ENCODE measurements at regions not wholly inside any gene's neighbourhood (a gene's known extent, or its start where the extent isn't known, plus 50 kb on each side); places are given as distances from the start of the nearest gene placed in this dataset.

GRCh38 chr16:73176577-73177013 is 128.7 kb upstream of the ZFHX3 start:
- H3K4me1 Mint-ChIP-seq (ENCODE audit: unreplicated experiment), result peaks cover 49% of the 10 kb centered on the region
- peaks cover 15% of the 10 kb centered on the region for H3K27me3 Mint-ChIP-seq
- H3K9me3 Mint-ChIP-seq, result peaks cover 4% of the 10 kb centered on the region
- H3K27ac Mint-ChIP-seq, result no peak overlapping the region
- no peak for DNase-seq (ENCODE audit: extremely low spot score, unreplicated experiment)
- no peaks in the 10 kb centered on the region for H3K36me3 Mint-ChIP-seq
- peak; percentile 40 for TF ChIP-seq CTCF (conservative IDR thresholded peaks at IDR 0.05)
- H3K4me3 Mint-ChIP-seq, result no peak overlapping the region

DNA sequence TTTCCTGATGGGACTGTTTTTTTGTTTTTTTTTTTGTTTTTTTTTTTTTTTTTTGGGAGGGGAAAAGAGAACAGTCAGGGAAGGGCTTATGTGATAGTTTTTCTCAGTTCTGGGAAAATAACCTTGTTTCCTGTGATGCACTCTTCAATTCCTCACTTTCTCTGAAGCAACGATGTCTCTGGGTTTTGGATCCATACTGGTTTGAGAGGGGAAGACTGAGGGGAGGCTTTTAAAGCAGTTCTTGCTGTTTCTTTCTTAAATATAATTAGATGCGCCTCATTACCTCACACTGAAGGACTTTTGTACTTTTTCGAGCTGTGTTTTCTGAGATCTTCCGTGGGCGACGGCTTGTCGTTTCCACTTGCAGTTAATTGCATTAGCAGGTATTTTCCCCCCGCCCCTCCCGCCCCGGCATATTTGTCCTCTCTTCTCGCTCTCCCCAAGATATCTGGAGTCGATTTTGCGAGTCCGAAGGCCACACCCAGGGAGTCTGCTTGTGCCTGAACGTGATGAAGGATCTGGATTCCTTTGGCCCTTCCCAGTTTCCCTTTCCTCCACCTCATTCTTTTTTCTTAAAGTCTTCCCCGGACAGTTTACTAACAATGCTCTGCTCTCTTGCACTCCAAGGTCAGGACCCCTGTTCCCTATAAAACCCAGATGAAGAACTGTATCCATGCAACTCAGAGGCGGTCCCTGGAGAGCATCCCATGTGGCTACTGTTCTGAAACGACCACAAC is 125.2 kb upstream of the ZFHX3 start:
- H3K4me3 Mint-ChIP-seq, result peak overlapping the region; percentile 74
- no peak for DNase-seq (ENCODE audit: extremely low spot score, unreplicated experiment)
- H3K4me1 Mint-ChIP-seq (ENCODE audit: unreplicated experiment), result peaks cover 54% of the 10 kb centered on the region
- H3K9me3 Mint-ChIP-seq, result peaks cover 4% of the 10 kb centered on the region
- peak overlapping the region; percentile 79 for H3K27ac Mint-ChIP-seq
- no peaks in the 10 kb centered on the region for H3K36me3 Mint-ChIP-seq
- peaks cover 19% of the 10 kb centered on the region for H3K27me3 Mint-ChIP-seq
- peak; percentile 60 for TF ChIP-seq CTCF (conservative IDR thresholded peaks at IDR 0.05)

- peak; percentile 74 for DNase-seq (ENCODE audit: extremely low spot score, unreplicated experiment)
- Mint-ChIP-seq H3K4me1 (ENCODE audit: unreplicated experiment) (peaks cover 60% of the 10 kb centered on the region), H3K36me3 (no peaks in the 10 kb centered on the region), H3K27ac (peak overlapping the region; percentile 79), H3K27me3 (peaks cover 22% of the 10 kb centered on the region), H3K4me3 (peak overlapping the region; percentile 74), H3K9me3 (peaks cover 4% of the 10 kb centered on the region)
- peak; percentile 73 for TF ChIP-seq CTCF (conservative IDR thresholded peaks at IDR 0.05)
Observed at GRCh38 chr16:73172241-73172972, 124.5 kb upstream of the ZFHX3 start.

- H3K4me3 Mint-ChIP-seq, result peak overlapping the region; percentile 74
- H3K4me1 Mint-ChIP-seq (ENCODE audit: unreplicated experiment), result peaks cover 62% of the 10 kb centered on the region
- H3K27ac Mint-ChIP-seq, result peak overlapping the region; percentile 79
Observed at GRCh38 chr16:73171901-73172240, 123.9 kb upstream of the ZFHX3 start.

DNA sequence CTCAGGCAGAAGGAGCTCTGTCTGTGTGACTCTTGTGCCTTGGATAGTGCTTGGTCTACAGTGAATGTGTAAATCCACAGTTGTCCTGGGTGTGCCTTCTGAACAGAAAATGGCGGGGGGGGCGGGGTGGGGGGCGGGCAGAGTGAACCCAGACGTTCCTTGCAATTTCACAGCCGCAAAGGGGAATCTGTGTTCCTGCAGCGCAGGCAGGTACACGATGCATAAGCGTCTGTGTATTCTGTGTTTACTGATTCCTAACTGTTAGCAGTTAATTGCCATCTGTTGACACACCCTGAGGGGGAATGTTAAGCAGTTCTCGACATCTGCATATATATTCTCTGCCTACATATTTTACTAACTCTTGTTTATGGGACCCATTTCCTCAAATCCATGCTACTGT is 123.5 kb upstream of the ZFHX3 start:
- Mint-ChIP-seq H3K9me3 (peaks cover under 1% of the 10 kb centered on the region), H3K27ac (peak overlapping the region; percentile 16), H3K27me3 (peaks cover 19% of the 10 kb centered on the region), H3K4me3 (peak overlapping the region; percentile 77), H3K36me3 (no peaks in the 10 kb centered on the region), H3K4me1 (ENCODE audit: unreplicated experiment) (peaks cover 63% of the 10 kb centered on the region)
- no peak for DNase-seq (ENCODE audit: extremely low spot score, unreplicated experiment)
- no peak for TF ChIP-seq CTCF (conservative IDR thresholded peaks at IDR 0.05)

More at GRCh38 chr16:73171901-73172240, 123.9 kb upstream of the ZFHX3 start:
- Mint-ChIP-seq H3K9me3 (peaks cover 4% of the 10 kb centered on the region), H3K36me3 (no peaks in the 10 kb centered on the region), H3K27me3 (peaks cover 22% of the 10 kb centered on the region)
- TF ChIP-seq CTCF (conservative IDR thresholded peaks at IDR 0.05), result no peak
- no peak for DNase-seq (ENCODE audit: extremely low spot score, unreplicated experiment)
